TTC549 (cell line): ENCODE measurements at regions not wholly inside any gene's neighbourhood (a gene's known extent, or its start where the extent isn't known, plus 50 kb on each side); places are given as distances from the start of the nearest gene placed in this dataset.

Experiments used
- FAIRE-seq: peaks from 2 replicates; lab custom pipeline; 2012; peaks lifted over from hg19 to GRCh38; lab: Jason Lieb, UNC

GRCh38 chr1:209349363-209350308, 233.9 kb upstream of the CAMK1G start:
- FAIRE-seq: no peak

GRCh38 chr1:209353053-209353452, 230.5 kb upstream of the CAMK1G start:
- FAIRE-seq: no peak

GRCh38 chr1:209354111-209354839, 229.2 kb upstream of the CAMK1G start:
- FAIRE-seq: peak; percentile 80

DNA sequence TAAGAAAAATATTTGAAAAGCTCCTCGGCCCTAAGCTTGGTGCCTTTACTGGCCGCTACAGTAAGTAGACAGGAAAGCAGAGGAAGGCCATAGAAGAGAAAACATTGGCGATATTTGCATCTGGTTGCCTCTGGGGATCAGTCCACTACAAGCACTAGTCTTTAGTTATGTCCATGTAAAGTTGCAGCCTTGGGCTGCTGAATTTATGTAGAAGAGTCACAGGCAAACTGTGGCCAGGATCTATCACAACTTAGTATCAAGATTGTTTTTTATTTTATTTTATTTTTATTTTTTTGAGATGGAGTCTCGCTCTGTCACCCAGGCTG, 228.7 kb upstream of the CAMK1G start:
- no peak for FAIRE-seq

- no peak for FAIRE-seq
Measured at GRCh38 chr1:209355415-209355814, 228.1 kb upstream of the CAMK1G start.

DNA sequence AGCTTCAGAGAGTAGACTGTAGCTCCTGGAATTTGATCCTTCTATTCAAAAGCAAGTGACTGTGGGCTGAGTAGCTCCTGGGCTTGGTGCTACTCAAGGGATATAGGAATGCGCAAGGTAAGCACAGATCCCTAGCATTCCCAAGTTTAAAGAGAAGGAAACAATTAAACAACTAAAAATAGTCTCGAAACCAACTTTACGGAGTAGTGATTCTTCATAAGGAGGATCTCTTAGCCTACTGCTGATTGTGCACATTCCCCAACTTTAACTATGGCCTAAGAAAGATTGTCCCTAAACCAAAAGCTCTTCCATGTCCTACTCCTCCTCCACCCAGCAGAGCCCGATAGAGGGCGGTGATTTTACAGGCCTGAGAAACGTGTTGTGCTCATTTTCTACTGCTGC, 226.5 kb upstream of the CAMK1G start:
- FAIRE-seq: no peak

DNA sequence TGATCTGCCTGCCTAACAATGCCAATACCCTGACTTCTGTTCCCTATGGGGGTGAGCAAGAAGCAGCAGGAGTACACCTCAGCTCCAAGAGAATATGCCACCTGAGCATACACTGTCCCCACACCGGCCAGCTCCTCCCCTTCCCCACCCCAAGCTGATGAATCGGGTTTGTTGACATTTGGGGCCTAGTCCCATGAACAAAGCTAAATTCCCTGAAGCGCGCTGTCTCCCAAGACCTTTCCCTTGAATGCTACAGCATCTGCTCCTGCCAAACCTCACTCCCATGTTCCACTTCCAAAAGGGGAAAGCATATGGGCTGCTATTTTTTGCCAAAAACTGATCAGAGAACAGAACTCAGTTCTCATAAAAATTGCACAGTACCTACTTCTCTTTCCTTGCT, 220.4 kb upstream of the CAMK1G start:
- FAIRE-seq: no peak

DNA sequence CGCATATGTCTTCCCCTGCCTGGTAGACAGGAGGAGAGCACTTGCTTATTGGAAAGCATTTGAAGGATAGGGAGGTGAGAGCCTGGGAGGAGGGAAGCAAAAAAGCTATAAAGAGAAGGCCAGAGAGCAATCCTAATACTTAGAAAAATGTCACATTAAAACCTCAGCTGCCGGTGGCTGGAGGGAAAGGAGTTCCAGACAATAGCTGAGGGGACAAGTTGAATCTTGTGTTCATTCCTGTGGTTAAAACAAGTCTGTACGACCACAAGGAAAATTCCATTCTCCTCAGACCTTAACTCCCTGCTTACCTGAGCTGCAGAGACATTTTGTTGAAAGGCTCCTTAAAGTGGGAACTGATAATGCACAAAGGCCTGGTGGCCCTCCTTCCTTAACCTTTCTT, 218.8 kb upstream of the CAMK1G start:
- FAIRE-seq: no peak

GRCh38 chr1:209367061-209367772, 216.3 kb upstream of the CAMK1G start:
- no peak for FAIRE-seq

GRCh38 chr1:209368864-209369598, 214.5 kb upstream of the CAMK1G start:
- no peak for FAIRE-seq

DNA sequence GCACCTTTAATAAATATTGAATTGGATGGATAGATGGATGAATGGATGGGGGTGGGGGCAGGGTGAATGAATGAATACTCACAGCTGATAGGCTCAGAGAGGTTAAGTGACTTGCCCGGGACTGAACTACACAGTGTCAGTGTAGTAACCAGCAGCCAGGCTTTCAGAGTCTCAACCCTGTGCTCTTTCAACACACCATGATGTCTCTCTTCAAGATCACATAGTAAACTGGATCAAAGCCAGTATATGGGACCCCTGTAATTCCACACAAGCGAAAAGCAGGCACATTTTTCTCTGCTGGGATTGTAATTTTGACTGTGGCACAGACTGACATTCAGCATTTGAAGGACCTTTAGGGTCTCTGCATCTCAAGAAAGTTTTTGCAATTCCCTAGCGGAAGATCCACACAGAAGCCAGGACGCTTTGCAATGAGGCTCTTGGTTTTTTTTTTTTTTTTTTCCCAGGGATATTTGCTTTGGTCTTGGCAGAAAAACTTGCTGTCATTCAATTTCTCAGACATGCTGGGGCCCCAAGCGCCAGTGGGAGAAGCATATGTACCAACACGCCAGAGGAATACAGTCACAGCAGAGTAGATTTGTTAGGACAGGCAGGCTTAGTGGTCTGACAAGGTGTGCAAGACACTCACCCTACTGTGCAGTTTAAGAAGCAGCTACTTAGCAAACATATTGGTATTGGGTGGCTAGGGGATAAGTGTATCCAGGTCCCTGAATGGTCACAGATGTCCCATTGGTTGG, 213.1 kb upstream of the CAMK1G start:
- FAIRE-seq: no peak

DNA sequence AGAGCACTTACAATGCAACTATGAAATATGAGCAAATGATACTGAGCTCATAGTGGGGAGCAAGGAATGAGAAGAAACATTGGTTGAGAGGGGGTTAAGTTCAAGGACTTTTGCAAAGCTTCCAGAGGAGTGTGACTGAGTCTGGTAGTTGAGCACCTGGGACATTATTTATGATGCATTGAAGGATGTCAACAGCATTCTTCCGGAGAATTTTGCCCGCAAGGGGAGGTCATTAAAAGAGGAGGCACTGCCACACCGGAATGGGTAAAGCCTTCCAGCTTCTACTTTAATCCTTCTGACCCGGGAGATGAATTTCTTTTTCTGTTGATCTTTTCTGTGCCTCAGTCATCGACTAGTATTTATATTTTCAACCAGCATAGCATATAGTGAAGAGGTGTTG, 208.4 kb upstream of the CAMK1G start:
- FAIRE-seq: no peak

DNA sequence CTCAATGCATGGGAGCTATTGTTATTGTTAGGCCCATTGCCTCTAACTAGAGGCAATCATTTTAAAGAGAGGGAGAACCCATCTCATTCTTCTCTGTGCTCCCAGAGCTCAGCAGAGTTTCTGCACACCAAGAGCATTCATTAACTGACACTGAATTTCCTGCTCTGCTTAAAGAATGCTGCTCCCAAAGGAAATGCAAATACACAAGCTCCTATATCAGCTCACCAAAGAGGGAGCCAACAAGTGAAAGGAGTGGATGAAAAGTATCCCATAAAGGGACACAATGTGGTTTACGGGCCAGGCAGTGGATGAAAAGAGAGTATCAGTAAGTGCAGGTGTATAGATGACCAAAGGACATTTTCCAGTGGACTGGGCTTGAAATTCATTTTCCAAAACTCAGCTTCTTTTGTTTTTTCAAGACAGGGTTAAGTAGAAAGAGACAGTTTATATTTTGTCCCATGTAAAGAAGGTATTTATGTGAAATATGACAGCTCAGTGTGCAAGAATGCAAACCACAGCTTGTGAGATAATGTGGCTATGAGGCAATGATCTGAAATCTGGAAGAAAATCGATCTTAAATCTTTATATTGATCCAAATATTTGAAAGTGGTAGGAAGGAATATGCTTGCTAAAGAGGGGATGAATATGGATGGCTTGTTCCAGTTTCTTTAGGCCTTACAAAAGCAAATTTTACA, 207.7 kb upstream of the CAMK1G start:
- no peak for FAIRE-seq

GRCh38 chr1:209376774-209377173, 206.7 kb upstream of the CAMK1G start:
- FAIRE-seq: no peak

DNA sequence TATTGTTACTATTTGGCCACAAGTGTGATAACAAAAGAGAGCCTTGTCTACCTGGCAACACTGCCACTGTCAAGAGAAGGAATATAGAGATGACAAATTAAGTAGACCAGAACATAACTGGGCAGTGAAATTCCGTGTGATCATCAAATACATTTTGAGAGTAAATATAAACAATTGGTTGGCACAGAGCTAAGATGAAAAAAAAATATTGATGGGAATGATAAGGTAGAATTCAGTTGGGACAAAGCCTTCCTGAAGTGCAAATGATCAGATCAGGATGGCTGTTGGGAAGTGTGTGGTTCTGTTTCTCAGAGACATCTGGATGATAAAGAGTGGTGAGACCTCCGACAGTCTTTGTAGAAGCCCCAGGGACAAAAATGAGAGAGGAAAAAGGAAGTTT, 205.5 kb upstream of the CAMK1G start:
- FAIRE-seq: no peak

DNA sequence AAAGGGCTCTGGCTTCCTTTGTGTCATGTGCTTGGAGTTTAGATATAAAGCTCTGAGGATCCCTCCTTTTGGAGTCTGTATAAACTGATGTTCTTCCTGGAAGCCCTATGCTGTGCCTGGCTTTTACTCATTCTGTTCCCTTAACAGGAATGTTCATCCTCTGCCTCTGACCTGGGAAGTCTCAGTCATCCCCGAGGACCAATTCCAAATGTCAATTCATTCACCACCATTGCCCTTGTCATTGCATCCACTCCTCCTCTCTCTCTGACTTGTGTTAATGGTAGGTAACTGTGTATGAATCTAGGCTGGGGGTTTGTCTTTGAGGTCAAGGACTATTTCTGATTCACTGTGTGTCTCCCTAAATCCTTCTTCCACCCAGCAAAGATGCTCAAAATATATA, 204.2 kb upstream of the CAMK1G start:
- FAIRE-seq: no peak

DNA sequence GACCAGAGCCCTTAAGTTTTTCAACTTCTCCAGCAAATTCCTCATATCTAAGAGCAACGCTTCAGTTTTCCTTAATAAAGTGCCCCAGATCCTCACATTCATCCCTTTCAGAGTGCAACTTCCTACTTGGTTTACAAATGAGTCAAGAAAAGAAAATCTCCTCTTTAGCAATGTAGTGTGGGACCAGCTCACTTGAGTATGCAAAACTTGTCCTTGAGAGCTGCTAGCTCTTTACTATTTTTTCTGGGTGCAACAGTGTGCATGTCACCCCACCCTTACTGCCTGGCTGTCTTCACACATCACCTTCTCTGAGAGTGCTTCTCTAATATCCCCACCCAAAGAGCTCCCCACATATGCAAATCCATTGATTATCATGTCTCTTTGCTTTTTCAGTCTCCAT, 203.1 kb upstream of the CAMK1G start:
- no peak for FAIRE-seq

DNA sequence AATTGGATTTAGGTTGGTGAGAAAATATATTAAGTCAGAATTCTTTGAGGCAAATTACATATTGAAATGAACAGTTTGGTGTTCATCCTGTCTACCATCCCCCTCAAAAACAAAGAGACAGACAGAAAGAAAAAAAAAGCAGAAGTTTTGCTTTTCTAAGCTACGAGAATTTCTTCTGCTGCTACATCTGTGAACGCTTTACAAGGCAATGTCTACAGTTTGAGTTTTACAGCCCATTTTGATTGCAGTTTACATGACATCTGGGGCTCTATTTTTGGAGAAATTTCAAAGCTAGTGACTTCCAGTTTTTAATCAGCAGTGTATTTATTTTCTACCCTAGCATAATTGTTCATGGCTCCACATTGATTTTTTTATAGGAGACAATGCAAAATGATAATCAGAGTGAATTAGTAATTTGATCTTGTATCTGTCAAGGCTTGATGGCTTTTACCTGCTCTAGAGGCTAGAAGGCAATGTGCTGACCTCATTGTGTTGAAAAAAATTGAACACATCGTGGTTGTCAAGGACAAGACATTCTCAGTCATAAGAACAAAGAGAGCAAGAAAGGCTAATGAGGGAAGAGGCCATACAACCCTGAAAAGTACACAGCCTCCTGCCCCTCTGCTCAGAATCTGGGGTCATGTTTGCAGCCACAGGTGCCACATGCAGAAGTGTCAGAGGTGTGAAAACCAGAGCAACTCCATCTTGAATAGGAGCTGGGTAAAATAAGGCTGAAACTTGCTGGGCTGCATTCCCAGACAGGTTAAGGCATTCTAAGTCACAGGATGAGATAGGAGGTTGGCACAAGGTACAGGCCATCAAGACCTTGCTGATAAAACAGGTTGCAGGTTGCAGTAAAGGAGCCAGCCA, 201.0 kb upstream of the CAMK1G start:
- no peak for FAIRE-seq

DNA sequence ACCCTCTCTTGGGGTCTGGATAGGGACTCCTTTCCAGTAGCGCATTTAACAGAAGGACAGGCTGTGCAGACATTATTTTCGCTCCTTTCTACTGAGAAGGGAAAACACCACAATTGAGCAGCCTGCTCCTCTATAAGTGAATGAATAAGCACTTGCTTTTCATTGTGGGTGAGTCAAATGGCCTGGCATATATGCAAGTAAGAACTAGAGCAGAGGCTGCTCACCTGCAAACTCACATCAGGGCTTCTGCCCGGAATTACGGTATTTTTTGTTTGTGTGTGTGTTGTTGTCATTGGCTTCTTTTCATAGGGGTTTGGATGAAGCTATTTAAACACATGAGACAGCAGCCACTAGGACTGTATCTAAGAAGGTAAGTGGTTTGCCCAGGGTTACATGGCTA, 200.1 kb upstream of the CAMK1G start:
- FAIRE-seq: no peak
